ENCODE measurements at regions not wholly inside any gene's neighbourhood (a gene's known extent, or its start where the extent isn't known, plus 50 kb on each side); places are given as distances from the start of the nearest gene placed in this dataset.

DNA sequence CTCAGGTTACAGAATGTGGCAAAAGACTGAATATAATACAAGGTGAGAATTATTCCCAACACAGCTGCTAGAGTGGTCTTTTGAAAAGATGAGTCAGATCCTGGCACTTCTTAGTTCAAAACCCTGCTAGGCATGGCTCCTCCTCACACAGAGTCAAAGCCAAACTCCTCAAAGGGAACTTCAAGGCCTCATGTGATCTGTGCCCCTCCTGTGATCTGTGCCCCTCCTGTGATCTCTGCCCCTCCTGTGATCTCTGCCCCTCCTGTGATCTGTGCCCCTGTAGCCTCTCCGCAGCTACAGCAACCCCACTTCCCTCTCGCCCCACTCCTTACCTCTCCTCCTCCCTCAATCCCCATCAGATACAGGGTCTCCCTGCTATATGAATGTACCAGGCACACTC, 525.5 kb upstream of the CCNG1 start:
- TF ChIP-seq EZH2phosphoT487 (IDR thresholded peaks at IDR 0.05; ENCODE audit: low read depth, severe bottlenecking, unreplicated experiment): no peak
- TF ChIP-seq, protein P1, sequence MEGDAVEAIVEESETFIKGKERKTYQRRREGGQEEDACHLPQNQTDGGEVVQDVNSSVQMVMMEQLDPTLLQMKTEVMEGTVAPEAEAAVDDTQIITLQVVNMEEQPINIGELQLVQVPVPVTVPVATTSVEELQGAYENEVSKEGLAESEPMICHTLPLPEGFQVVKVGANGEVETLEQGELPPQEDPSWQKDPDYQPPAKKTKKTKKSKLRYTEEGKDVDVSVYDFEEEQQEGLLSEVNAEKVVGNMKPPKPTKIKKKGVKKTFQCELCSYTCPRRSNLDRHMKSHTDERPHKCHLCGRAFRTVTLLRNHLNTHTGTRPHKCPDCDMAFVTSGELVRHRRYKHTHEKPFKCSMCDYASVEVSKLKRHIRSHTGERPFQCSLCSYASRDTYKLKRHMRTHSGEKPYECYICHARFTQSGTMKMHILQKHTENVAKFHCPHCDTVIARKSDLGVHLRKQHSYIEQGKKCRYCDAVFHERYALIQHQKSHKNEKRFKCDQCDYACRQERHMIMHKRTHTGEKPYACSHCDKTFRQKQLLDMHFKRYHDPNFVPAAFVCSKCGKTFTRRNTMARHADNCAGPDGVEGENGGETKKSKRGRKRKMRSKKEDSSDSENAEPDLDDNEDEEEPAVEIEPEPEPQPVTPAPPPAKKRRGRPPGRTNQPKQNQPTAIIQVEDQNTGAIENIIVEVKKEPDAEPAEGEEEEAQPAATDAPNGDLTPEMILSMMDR (IDR thresholded peaks at IDR 0.05; ENCODE audit: poor library complexity): no peak
